ENCODE measurements at regions not wholly inside any gene's neighbourhood (a gene's known extent, or its start where the extent isn't known, plus 50 kb on each side); places are given as distances from the start of the nearest gene placed in this dataset.

- no peaks in the 10 kb centered on the region for H3K4me1 Mint-ChIP-seq
- H3K27ac Mint-ChIP-seq: no peak overlapping the region
- peaks cover 15% of the 10 kb centered on the region for H3K27me3 Mint-ChIP-seq
- H3K4me3 Mint-ChIP-seq: no peak overlapping the region
- no peak for ATAC-seq (replicated peaks)
- no peaks in the 10 kb centered on the region for H3K36me3 Mint-ChIP-seq (ENCODE audit: low read depth)
- H3K9me3 Mint-ChIP-seq: no peaks in the 10 kb centered on the region
Measured at GRCh38 chr21:36642777-36643176, 56.1 kb upstream of the SIM2 start.

GRCh38 chr21:36643374-36644250 lies 55.3 kb upstream of the SIM2 start:
- no peak overlapping the region for H3K27ac Mint-ChIP-seq
- no peak for ATAC-seq (replicated peaks)
- no peaks in the 10 kb centered on the region for H3K36me3 Mint-ChIP-seq (ENCODE audit: low read depth)
- no peaks in the 10 kb centered on the region for H3K9me3 Mint-ChIP-seq
- H3K4me3 Mint-ChIP-seq: no peak overlapping the region
- H3K4me1 Mint-ChIP-seq: no peaks in the 10 kb centered on the region
- peaks cover 16% of the 10 kb centered on the region for H3K27me3 Mint-ChIP-seq

GRCh38 chr21:36646011-36646410 lies 52.9 kb upstream of the SIM2 start:
- peaks cover 10% of the 10 kb centered on the region for H3K27me3 Mint-ChIP-seq
- no peak overlapping the region for H3K4me3 Mint-ChIP-seq
- ATAC-seq (replicated peaks): no peak
- no peaks in the 10 kb centered on the region for H3K4me1 Mint-ChIP-seq
- H3K9me3 Mint-ChIP-seq: no peaks in the 10 kb centered on the region
- no peak overlapping the region for H3K27ac Mint-ChIP-seq
- H3K36me3 Mint-ChIP-seq (ENCODE audit: low read depth): no peaks in the 10 kb centered on the region

GRCh38 chr21:36646645-36647044 lies 52.3 kb upstream of the SIM2 start:
- Mint-ChIP-seq H3K36me3 (ENCODE audit: low read depth) (no peaks in the 10 kb centered on the region), H3K27me3 (peaks cover 13% of the 10 kb centered on the region), H3K4me3 (no peak overlapping the region), H3K27ac (no peak overlapping the region), H3K4me1 (no peaks in the 10 kb centered on the region), H3K9me3 (no peaks in the 10 kb centered on the region)
- no peak for ATAC-seq (replicated peaks)

GRCh38 chr21:36647279-36648093 lies 51.4 kb upstream of the SIM2 start:
- peaks cover 15% of the 10 kb centered on the region for H3K27me3 Mint-ChIP-seq
- no peak overlapping the region for H3K27ac Mint-ChIP-seq
- H3K9me3 Mint-ChIP-seq: no peaks in the 10 kb centered on the region
- no peaks in the 10 kb centered on the region for H3K4me1 Mint-ChIP-seq
- no peak overlapping the region for H3K4me3 Mint-ChIP-seq
- no peak for ATAC-seq (replicated peaks)
- no peaks in the 10 kb centered on the region for H3K36me3 Mint-ChIP-seq (ENCODE audit: low read depth)
